Naive thymus-derived CD8-positive, alpha-beta T cell (primary cell): ENCODE measurements at regions not wholly inside any gene's neighbourhood (a gene's known extent, or its start where the extent isn't known, plus 50 kb on each side); places are given as distances from the start of the nearest gene placed in this dataset.
"Not testable (repeated sequence)": the region's sequence is repeated elsewhere in the genome, so short reads cannot be mapped to it uniquely, and the experiment has no call there.

Source experiments
- ATAC-seq, 2 donors: fragments of 150-1000 bp; cut with Tn5 transposase in 1 of 2; sonication (Bioruptor Pico), chemical (Tn5 transposase) in 1 of 2; 1 replicate in 1 of 2; 2 replicates in 1 of 2; pipeline ENCODE4 v1.10.0; 2021; ENCODE audit warnings: mild to moderate bottlenecking in 2 of 2, moderate library complexity in 2 of 2
- POLR2A ChIA-PET: fragments of 350-600 bp; sonication (Branson Sonifier 250); formaldehyde crosslinking; loops from one replicate; lab custom pipeline; 2021; ENCODE audit warnings: antibody characterized with exemption; lab: Charles Lee
- DNase-seq, 10 donors: peaks; one replicate each; pipeline versions ENCODE4 v3.0.0 to v3.0.0-alpha.2; 2020 to 2022
- H3K27ac Mint-ChIP-seq, 10 donors: one replicate each; pipeline ENCODE4 v1.8.0; 2020 to 2022; ENCODE audit warnings: mild to moderate bottlenecking in 10 of 10, mixed read lengths in 10 of 10, moderate library complexity in 4 of 10, inconsistent platforms in 1 of 10
- H3K27me3 Mint-ChIP-seq, 5 donors: one replicate each; pipeline ENCODE4 v1.8.0; 2021 to 2022; ENCODE audit warnings: mixed read lengths in 5 of 5
- H3K36me3 Mint-ChIP-seq, 3 donors: one replicate each; pipeline ENCODE4 v1.8.0; 2020 to 2022; ENCODE audit warnings: mixed read lengths in 3 of 3, mild to moderate bottlenecking in 2 of 3, inconsistent platforms in 1 of 3
- H3K4me1 Mint-ChIP-seq, 4 donors: one replicate each; pipeline ENCODE4 v1.8.0; 2021 to 2022; ENCODE audit warnings: mixed read lengths in 4 of 4
- H3K4me3 Mint-ChIP-seq, 10 donors: one replicate each; pipeline ENCODE4 v1.8.0; 2020 to 2022; ENCODE audit warnings: mild to moderate bottlenecking in 10 of 10, mixed read lengths in 10 of 10, moderate library complexity in 6 of 10, inconsistent platforms in 1 of 10
- H3K9me3 Mint-ChIP-seq, 9 donors: one replicate each; pipeline ENCODE4 v1.8.0; 2020 to 2022; ENCODE audit warnings: mixed read lengths in 9 of 9, mild to moderate bottlenecking in 3 of 9, inconsistent platforms in 1 of 9, moderate library complexity in 1 of 9

GRCh38 chrY:17716329-17717043 lies 163.5 kb downstream of the CDY2B start:
- H3K27ac Mint-ChIP-seq, H3K36me3 Mint-ChIP-seq, POLR2A ChIA-PET, H3K4me1 Mint-ChIP-seq, H3K4me3 Mint-ChIP-seq, H3K27me3 Mint-ChIP-seq, H3K9me3 Mint-ChIP-seq, DNase-seq, ATAC-seq: not testable (repeated sequence)

- POLR2A ChIA-PET, H3K4me3 Mint-ChIP-seq, H3K27me3 Mint-ChIP-seq, DNase-seq, H3K36me3 Mint-ChIP-seq, H3K9me3 Mint-ChIP-seq, ATAC-seq, H3K27ac Mint-ChIP-seq, H3K4me1 Mint-ChIP-seq: not testable (repeated sequence)
Observed at GRCh38 chrY:17668037-17668436, 212.0 kb downstream of the CDY2B start.

DNA sequence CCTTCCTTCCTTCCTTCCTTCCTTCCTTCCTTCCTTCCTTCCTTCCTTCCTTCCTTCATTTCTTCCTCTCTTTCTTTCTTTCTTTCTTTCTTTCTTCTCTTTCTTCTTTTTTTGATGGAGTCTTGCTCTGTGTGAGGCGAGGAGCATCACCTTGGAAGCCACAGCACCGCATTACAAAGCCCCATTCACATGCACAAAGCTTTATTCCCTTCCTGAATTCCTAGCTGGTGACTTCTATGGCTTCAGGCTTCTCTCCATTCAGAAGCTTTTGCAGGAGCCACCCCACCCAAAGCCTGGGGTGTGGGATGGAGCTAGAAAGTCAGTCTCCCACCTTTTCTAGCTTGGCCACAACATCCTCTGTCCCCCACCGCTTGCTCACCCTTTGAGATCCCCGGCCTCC lies 237.0 kb downstream of the CDY2B start:
- DNase-seq, H3K27me3 Mint-ChIP-seq, ATAC-seq, H3K4me1 Mint-ChIP-seq, H3K27ac Mint-ChIP-seq, H3K9me3 Mint-ChIP-seq, H3K36me3 Mint-ChIP-seq, H3K4me3 Mint-ChIP-seq, POLR2A ChIA-PET: not testable (repeated sequence)

DNA sequence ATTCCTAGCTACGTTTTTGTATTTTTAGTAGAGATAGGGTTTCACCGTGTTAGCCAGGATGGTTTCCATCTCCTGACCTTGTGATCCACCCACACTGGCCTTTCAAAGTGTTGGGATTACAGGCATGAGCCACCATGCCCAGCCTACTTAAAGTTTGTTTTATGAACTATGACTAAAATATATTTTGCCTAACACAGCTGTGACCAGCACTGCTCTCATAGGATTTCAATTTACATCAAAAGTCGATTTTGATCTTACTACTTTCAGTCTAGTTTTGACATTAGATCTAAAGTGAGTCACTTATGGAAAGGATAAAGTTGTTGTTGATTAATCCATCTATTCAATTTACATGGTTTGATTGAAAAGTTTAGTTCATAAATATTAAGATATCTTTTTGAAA lies 245.5 kb downstream of the CDY2B start:
- H3K4me1 Mint-ChIP-seq, H3K36me3 Mint-ChIP-seq, H3K9me3 Mint-ChIP-seq, POLR2A ChIA-PET, H3K27me3 Mint-ChIP-seq, H3K27ac Mint-ChIP-seq, ATAC-seq, DNase-seq, H3K4me3 Mint-ChIP-seq: not testable (repeated sequence)

DNA sequence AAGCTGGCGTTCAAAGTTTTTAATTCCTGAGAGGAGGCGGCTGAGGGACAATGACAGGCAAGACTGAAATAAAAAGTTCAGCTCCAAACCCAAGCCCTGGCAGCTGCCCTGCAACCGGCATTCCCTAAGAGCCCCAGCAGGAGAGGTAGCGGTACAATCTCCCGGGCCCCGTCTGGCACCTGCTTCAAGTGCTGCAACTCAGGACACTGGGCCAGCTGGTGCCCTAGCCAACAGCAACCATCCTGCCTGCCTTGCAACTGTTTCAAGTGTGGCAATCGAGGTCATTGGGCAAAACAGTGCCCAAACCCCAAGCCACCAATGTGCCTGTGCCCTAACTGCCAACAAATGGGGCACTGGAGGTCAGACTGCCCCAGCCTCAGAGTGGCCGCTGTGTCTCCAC lies 268.8 kb downstream of the CDY2B start:
- H3K4me3 Mint-ChIP-seq, H3K4me1 Mint-ChIP-seq, POLR2A ChIA-PET, ATAC-seq, H3K27ac Mint-ChIP-seq, DNase-seq, H3K36me3 Mint-ChIP-seq, H3K27me3 Mint-ChIP-seq, H3K9me3 Mint-ChIP-seq: not testable (repeated sequence)

DNA sequence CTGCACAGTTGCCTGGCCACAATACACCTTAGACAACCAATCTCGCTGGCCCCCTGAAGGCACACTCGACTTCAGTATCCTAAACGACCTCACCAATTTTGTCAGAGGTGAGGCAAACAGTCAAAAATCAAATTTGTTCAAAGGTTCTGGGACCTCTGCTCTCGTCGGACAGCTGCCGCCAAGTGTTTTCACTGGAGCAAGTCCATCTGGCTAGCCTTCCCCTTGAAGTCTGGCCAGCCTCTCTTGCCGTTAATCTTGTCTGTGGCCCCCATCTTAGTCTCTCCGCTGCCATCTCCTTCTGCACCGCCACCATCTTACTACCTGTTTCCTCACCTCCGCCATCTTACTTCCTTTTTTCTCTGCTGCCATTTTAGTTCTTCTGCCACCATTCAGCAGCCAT lies 269.4 kb downstream of the CDY2B start:
- H3K27ac Mint-ChIP-seq, H3K4me1 Mint-ChIP-seq, H3K9me3 Mint-ChIP-seq, H3K36me3 Mint-ChIP-seq, POLR2A ChIA-PET, H3K4me3 Mint-ChIP-seq, H3K27me3 Mint-ChIP-seq, ATAC-seq, DNase-seq: not testable (repeated sequence)

DNA sequence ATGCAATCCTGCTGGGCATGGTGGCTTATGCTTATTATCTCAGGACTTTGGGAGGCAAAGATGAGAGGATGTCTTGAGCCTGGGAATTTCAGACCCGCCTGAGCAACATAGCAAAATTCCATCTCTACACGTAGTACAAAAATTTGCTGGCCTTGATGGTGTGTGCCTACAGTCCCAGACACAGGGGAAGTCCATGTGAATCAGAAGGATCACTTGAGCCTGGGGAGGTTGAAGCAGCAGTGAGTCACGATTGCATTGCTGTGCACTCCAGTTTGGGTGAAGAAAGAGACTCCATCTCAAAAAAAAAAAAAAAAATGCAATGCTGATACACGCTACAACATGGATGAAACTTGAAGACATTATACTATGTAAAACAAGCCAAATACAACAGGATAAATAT lies 272.9 kb downstream of the CDY2B start:
- H3K9me3 Mint-ChIP-seq, H3K4me1 Mint-ChIP-seq, H3K36me3 Mint-ChIP-seq, H3K27me3 Mint-ChIP-seq, H3K4me3 Mint-ChIP-seq, H3K27ac Mint-ChIP-seq, DNase-seq, ATAC-seq, POLR2A ChIA-PET: not testable (repeated sequence)

DNA sequence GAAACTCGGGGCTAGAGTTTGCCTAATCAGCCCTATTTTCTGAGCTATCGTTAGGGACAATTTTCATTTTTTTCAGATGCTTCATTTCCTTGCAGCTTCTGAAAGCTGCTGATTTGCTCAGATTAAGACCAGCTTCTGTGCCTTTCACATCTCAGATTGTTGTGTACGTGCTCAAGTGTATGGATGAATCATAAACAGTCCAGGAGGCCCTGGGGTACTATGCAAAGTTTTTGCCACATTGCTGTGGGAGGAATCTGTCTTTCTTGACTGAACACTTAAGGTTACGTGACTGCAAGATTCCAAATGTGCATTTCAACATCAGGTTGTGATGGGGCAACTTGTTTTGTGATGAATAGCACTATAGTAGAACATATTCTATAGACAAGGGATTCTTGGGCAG lies 280.8 kb downstream of the CDY2B start:
- POLR2A ChIA-PET, H3K4me1 Mint-ChIP-seq, H3K27ac Mint-ChIP-seq, H3K27me3 Mint-ChIP-seq, H3K9me3 Mint-ChIP-seq, H3K36me3 Mint-ChIP-seq, ATAC-seq, H3K4me3 Mint-ChIP-seq, DNase-seq: not testable (repeated sequence)

GRCh38 chrY:17593748-17594147 lies 286.3 kb downstream of the CDY2B start:
- H3K4me1 Mint-ChIP-seq, H3K27me3 Mint-ChIP-seq, POLR2A ChIA-PET, H3K4me3 Mint-ChIP-seq, DNase-seq, ATAC-seq, H3K9me3 Mint-ChIP-seq, H3K36me3 Mint-ChIP-seq, H3K27ac Mint-ChIP-seq: not testable (repeated sequence)

- H3K27ac Mint-ChIP-seq, H3K27me3 Mint-ChIP-seq, H3K4me1 Mint-ChIP-seq, DNase-seq, H3K4me3 Mint-ChIP-seq, POLR2A ChIA-PET, H3K36me3 Mint-ChIP-seq, H3K9me3 Mint-ChIP-seq: not testable (repeated sequence)
- ATAC-seq: peak; percentile 52 to 69
Observed at GRCh38 chrY:17579956-17580519, 300.0 kb downstream of the CDY2B start.

DNA sequence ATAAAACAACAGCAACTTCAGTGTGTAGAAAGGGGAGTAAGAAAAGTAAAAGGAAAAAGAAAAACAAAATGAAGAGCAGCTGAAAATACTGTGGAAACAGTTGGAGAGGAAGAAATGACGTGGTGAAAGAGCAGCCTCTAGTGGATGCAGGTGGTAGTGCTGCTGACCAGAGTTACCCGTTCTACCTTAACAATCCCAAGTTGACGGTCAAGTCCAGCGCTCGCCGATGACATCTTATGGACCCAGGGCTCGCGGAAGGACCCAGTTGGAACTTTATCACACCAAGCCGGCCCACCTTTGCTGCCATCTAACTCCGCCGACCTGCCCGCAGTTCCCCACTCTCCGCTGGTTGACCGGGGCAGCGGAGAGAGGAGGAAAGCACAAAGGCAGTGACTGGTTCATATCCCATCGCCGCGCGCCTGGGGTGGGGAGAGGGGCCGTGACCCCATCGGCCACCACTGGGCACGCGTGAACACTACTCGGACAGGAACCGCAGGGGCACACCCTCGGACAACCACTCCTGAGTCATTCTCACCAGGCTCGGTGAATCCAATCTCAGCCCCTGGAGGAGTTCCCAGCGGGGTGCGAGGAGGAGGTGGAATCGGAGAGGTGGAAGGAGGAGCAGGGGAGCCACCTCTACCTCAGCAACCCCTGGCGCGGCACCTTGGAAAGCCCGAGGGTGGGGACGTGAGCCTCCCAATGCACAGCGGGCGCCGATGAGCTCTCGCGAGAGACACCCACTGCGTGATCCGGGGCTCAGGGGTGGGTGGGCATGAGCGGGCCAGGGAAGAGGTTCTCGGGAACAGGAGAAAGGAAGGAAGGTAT lies 300.7 kb downstream of the CDY2B start:
- not testable (repeated sequence) for H3K27me3 Mint-ChIP-seq
- peak; percentile 65 to 77 for ATAC-seq

DNA sequence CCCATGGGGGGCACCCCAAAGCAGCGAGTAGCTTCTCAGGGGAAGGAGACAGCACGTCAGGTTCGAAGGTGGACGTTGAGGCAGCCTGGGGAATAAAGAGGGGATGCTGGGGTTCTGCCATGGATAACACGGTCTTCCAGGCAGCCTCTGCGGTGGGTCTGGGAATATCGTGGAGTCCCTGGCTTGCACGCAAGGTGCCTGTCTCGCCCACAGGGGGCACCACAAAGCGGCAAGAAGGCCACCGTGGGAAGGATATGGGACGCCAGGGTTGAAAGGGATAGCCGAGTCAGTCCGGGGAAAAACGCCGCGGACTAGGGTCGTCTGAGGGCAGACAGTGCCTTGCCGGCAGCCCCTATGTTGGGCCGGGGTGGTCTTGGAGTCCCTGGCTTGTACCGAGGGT lies 316.9 kb downstream of the CDY2B start:
- H3K4me1 Mint-ChIP-seq, POLR2A ChIA-PET, DNase-seq, ATAC-seq, H3K36me3 Mint-ChIP-seq, H3K27ac Mint-ChIP-seq, H3K4me3 Mint-ChIP-seq, H3K9me3 Mint-ChIP-seq, H3K27me3 Mint-ChIP-seq: not testable (repeated sequence)

More for the DNA sequence above, 300.7 kb downstream of the CDY2B start:
- H3K9me3 Mint-ChIP-seq, H3K36me3 Mint-ChIP-seq, H3K4me1 Mint-ChIP-seq, POLR2A ChIA-PET, H3K27ac Mint-ChIP-seq: not testable (repeated sequence)
- peak in 1 of 10 donors; percentile 17 for DNase-seq
- peak overlapping the region in 4 of 10 donors; percentile 22 to 72 (median 36) for H3K4me3 Mint-ChIP-seq
